ENCODE measurements at regions not wholly inside any gene's neighbourhood (a gene's known extent, or its start where the extent isn't known, plus 50 kb on each side); places are given as distances from the start of the nearest gene placed in this dataset.

- TF ChIP-seq, protein P1, sequence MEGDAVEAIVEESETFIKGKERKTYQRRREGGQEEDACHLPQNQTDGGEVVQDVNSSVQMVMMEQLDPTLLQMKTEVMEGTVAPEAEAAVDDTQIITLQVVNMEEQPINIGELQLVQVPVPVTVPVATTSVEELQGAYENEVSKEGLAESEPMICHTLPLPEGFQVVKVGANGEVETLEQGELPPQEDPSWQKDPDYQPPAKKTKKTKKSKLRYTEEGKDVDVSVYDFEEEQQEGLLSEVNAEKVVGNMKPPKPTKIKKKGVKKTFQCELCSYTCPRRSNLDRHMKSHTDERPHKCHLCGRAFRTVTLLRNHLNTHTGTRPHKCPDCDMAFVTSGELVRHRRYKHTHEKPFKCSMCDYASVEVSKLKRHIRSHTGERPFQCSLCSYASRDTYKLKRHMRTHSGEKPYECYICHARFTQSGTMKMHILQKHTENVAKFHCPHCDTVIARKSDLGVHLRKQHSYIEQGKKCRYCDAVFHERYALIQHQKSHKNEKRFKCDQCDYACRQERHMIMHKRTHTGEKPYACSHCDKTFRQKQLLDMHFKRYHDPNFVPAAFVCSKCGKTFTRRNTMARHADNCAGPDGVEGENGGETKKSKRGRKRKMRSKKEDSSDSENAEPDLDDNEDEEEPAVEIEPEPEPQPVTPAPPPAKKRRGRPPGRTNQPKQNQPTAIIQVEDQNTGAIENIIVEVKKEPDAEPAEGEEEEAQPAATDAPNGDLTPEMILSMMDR (conservative IDR thresholded peaks at IDR 0.05; ENCODE audit: low read depth, low read length) = no peak
- no peak for TF ChIP-seq EZH2 (IDR thresholded peaks at IDR 0.05; ENCODE audit: borderline replicate concordance, low read depth, low read length, poor library complexity, severe bottlenecking)
These were observed 282.2 kb upstream of the SYT4 start for GRCh38 chr18:43559507-43559906.

All from A673 (cell line).